Cardiac muscle cell (in vitro differentiated cells and primary cell): ENCODE measurements at regions not wholly inside any gene's neighbourhood (a gene's known extent, or its start where the extent isn't known, plus 50 kb on each side); places are given as distances from the start of the nearest gene placed in this dataset.

Source experiments
- DNase-seq, 2 donors: peaks; one replicate each; pipeline versions ENCODE4 v3.0.0 to v3.0.0-alpha.2; 2010 to 2017; ENCODE audit warnings: low read depth in 1 of 2, low spot score in 1 of 2
- H3K27ac ChIP-seq: fragments of 200-600 bp; sonication (generic); 2 replicates; pipeline ENCODE4 v1.5.1; 2016
- H3K27me3 ChIP-seq: fragments of 200-600 bp; sonication (generic); 2 replicates; pipeline ENCODE4 v1.6.0; 2016; ENCODE audit warnings: control low read depth
- H3K36me3 ChIP-seq: fragments of 200-600 bp; sonication (generic); 2 replicates; pipeline ENCODE4 v1.5.1; 2016; ENCODE audit warnings: control low read depth
- H3K4me1 ChIP-seq: fragments of 200-600 bp; sonication (generic); 2 replicates; pipeline ENCODE4 v1.8.1; 2017; ENCODE audit warnings: low read depth, mild to moderate bottlenecking, mixed run types
- H3K4me3 ChIP-seq: fragments of 200-600 bp; sonication (generic); 2 replicates; pipeline ENCODE4 v1.5.1; 2016; ENCODE audit warnings: mild to moderate bottlenecking
- H3K9me3 ChIP-seq: fragments of 200-600 bp; sonication (generic); 2 replicates; pipeline ENCODE4 v1.5.1; 2017; ENCODE audit warnings: low read depth, mild to moderate bottlenecking, control low read depth
- CTCF ChIP-seq: IDR thresholded peaks from 2 replicates; pipeline ENCODE4 v1.5.1; 2012; ENCODE audit warnings: low read depth, mild to moderate bottlenecking, low read length

- Histone ChIP-seq H3K36me3 (no peaks in the 10 kb centered on the region), H3K27ac (no peak overlapping the region), H3K27me3 (peaks cover 4% of the 10 kb centered on the region), H3K4me1 (no peaks in the 10 kb centered on the region), H3K4me3 (no peak overlapping the region), H3K9me3 (no peaks in the 10 kb centered on the region)
- no peak for TF ChIP-seq CTCF
- DNase-seq: no peak
Observed at GRCh38 chr6:105793130-105793529, 293.0 kb upstream of the PRDM1 start.

GRCh38 chr6:105791583-105792318 is 294.4 kb upstream of the PRDM1 start:
- no peaks in the 10 kb centered on the region for H3K4me1 ChIP-seq
- no peak for TF ChIP-seq CTCF
- no peaks in the 10 kb centered on the region for H3K9me3 ChIP-seq
- no peak for DNase-seq
- H3K4me3 ChIP-seq: no peak overlapping the region
- peaks cover 4% of the 10 kb centered on the region for H3K27me3 ChIP-seq
- no peaks in the 10 kb centered on the region for H3K36me3 ChIP-seq
- H3K27ac ChIP-seq: no peak overlapping the region

GRCh38 chr6:105791179-105791578 is 295.0 kb upstream of the PRDM1 start:
- peaks cover 4% of the 10 kb centered on the region for H3K27me3 ChIP-seq
- H3K4me3 ChIP-seq: no peak overlapping the region
- H3K36me3 ChIP-seq: no peaks in the 10 kb centered on the region
- no peaks in the 10 kb centered on the region for H3K4me1 ChIP-seq
- no peak for TF ChIP-seq CTCF
- H3K9me3 ChIP-seq: no peaks in the 10 kb centered on the region
- DNase-seq: no peak
- H3K27ac ChIP-seq: no peak overlapping the region

GRCh38 chr6:105790635-105791034 is 295.5 kb upstream of the PRDM1 start:
- H3K4me1 ChIP-seq: no peaks in the 10 kb centered on the region
- no peak overlapping the region for H3K27ac ChIP-seq
- DNase-seq: no peak
- no peaks in the 10 kb centered on the region for H3K36me3 ChIP-seq
- no peaks in the 10 kb centered on the region for H3K9me3 ChIP-seq
- peaks cover 4% of the 10 kb centered on the region for H3K27me3 ChIP-seq
- no peak for TF ChIP-seq CTCF
- no peak overlapping the region for H3K4me3 ChIP-seq

- no peaks in the 10 kb centered on the region for H3K9me3 ChIP-seq
- H3K27ac ChIP-seq: no peak overlapping the region
- no peak for TF ChIP-seq CTCF
- no peaks in the 10 kb centered on the region for H3K4me1 ChIP-seq
- no peak for DNase-seq
- no peak overlapping the region for H3K4me3 ChIP-seq
- H3K36me3 ChIP-seq: no peaks in the 10 kb centered on the region
- peaks cover 4% of the 10 kb centered on the region for H3K27me3 ChIP-seq
Observed at GRCh38 chr6:105789935-105790334, 296.2 kb upstream of the PRDM1 start.
